Endodermal cell (in vitro differentiated cells): ENCODE measurements at regions not wholly inside any gene's neighbourhood (a gene's known extent, or its start where the extent isn't known, plus 50 kb on each side); places are given as distances from the start of the nearest gene placed in this dataset.

Source experiments
- DNase-seq: peaks from one replicate; pipeline ENCODE4 v3.0.0-alpha.2; 2017
- H3K27ac ChIP-seq: 2 replicates; pipeline ENCODE4 v1.5.1; 2013; ENCODE audit warnings: mild to moderate bottlenecking, low read depth, low read length, moderate library complexity
- H3K27me3 ChIP-seq: 2 replicates; pipeline ENCODE4 v1.6.1; 2013; ENCODE audit warnings: mild to moderate bottlenecking, low read length, moderate library complexity; ENCODE audit not compliant: insufficient read depth, control insufficient read depth, poor library complexity, severe bottlenecking
- H3K36me3 ChIP-seq: 2 replicates; pipeline ENCODE4 v1.7.0; 2013; ENCODE audit warnings: mild to moderate bottlenecking, low read length, moderate library complexity; ENCODE audit not compliant: control insufficient read depth, insufficient read depth
- H3K4me1 ChIP-seq: one replicate; pipeline ENCODE4 v1.7.0; 2013; ENCODE audit warnings: low read length; ENCODE audit not compliant: control insufficient read depth, insufficient read depth
- H3K4me3 ChIP-seq: 2 replicates; pipeline ENCODE4 v1.5.1; 2013; ENCODE audit warnings: mild to moderate bottlenecking, low read length, moderate library complexity
- H3K9ac ChIP-seq: 2 replicates; pipeline ENCODE4 v1.6.1; 2013; ENCODE audit warnings: mild to moderate bottlenecking, low read length, moderate library complexity; ENCODE audit not compliant: poor library complexity, severe bottlenecking; ENCODE audit errors: extremely low read depth
- H3K9me3 ChIP-seq: 2 replicates; pipeline ENCODE4 v1.6.1; 2013; ENCODE audit warnings: mild to moderate bottlenecking, low read length, moderate library complexity; ENCODE audit not compliant: control insufficient read depth
- H3K27ac Mint-ChIP-seq: 2 replicates; pipeline ENCODE4 v1.8.0; 2020; ENCODE audit warnings: mixed read lengths
- H3K27me3 Mint-ChIP-seq: 2 replicates; pipeline ENCODE4 v1.8.0; 2021; ENCODE audit warnings: mild to moderate bottlenecking, mixed read lengths; ENCODE audit not compliant: insufficient read depth
- H3K36me3 Mint-ChIP-seq: 2 replicates; pipeline ENCODE4 v1.8.0; 2020; ENCODE audit warnings: low read depth, mixed read lengths
- H3K4me1 Mint-ChIP-seq: 2 replicates; pipeline ENCODE4 v1.8.0; 2020; ENCODE audit warnings: mixed read lengths
- H3K4me3 Mint-ChIP-seq: 2 replicates; pipeline ENCODE4 v1.8.0; 2020; ENCODE audit warnings: mild to moderate bottlenecking, moderate library complexity, mixed read lengths
- H3K9me3 Mint-ChIP-seq: 2 replicates; pipeline ENCODE4 v1.8.0; 2020; ENCODE audit warnings: mild to moderate bottlenecking, mixed read lengths
- WGBS, 2 experiments: methylation state at CpG; one replicate each; pipeline versions ENCODE4 v1.1.5 to v1.1.7; 2013; ENCODE audit warnings: missing lambda C conversion rate in 2 of 2, mixed read lengths in 1 of 2; ENCODE audit not compliant: insufficient coverage in 1 of 2, insufficient read length in 1 of 2; 5-methylcytosine and 5-hydroxymethylcytosine counted together
- TF ChIP-seq, protein P1 (sequence below): fragments of 200-600 bp; sonication (generic); conservative IDR thresholded peaks from 2 replicates; pipeline ENCODE4 v1.5.0; 2021; ENCODE audit warnings: antibody characterized with exemption, mild to moderate bottlenecking

DNA sequence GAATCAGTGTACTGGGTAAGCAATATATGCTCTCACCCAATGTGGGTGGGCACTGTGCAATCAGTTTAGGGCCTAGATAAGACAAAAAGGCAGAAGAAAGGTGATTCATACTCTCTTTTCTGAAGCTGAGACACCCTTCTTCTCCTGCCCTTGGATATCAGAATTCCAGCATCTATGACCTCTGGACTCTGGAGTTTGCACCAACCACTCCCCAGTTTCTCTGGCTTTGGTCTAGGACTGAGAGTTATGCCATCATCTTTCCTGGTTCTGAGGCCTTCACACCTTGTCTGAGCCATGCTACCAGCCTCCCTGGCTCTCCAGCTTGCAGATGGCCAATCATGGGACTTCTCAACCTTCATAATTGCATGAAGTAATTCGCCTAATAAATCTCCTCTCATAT is 724.6 kb upstream of the TYRP1 start:
- H3K27ac Mint-ChIP-seq, result no peak overlapping the region
- no peaks in the 10 kb centered on the region for H3K4me1 ChIP-seq
- no peak overlapping the region for H3K9ac ChIP-seq
- no peaks in the 10 kb centered on the region for H3K9me3 Mint-ChIP-seq
- H3K27me3 Mint-ChIP-seq, result no peaks in the 10 kb centered on the region
- no peaks in the 10 kb centered on the region for H3K36me3 ChIP-seq
- H3K4me1 Mint-ChIP-seq, result no peaks in the 10 kb centered on the region
- no peaks in the 10 kb centered on the region for H3K9me3 ChIP-seq
- no peaks in the 10 kb centered on the region for H3K27me3 ChIP-seq
- H3K4me3 ChIP-seq, result no peak overlapping the region
- TF ChIP-seq, protein P1, sequence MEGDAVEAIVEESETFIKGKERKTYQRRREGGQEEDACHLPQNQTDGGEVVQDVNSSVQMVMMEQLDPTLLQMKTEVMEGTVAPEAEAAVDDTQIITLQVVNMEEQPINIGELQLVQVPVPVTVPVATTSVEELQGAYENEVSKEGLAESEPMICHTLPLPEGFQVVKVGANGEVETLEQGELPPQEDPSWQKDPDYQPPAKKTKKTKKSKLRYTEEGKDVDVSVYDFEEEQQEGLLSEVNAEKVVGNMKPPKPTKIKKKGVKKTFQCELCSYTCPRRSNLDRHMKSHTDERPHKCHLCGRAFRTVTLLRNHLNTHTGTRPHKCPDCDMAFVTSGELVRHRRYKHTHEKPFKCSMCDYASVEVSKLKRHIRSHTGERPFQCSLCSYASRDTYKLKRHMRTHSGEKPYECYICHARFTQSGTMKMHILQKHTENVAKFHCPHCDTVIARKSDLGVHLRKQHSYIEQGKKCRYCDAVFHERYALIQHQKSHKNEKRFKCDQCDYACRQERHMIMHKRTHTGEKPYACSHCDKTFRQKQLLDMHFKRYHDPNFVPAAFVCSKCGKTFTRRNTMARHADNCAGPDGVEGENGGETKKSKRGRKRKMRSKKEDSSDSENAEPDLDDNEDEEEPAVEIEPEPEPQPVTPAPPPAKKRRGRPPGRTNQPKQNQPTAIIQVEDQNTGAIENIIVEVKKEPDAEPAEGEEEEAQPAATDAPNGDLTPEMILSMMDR, result no peak
- 87 to 100% methylated on average over 1 of the region's 1 CpG for WGBS, 2 experiments
- H3K27ac ChIP-seq, result no peak overlapping the region
- H3K4me3 Mint-ChIP-seq, result no peak overlapping the region
- DNase-seq, result no peak
- H3K36me3 Mint-ChIP-seq, result no peaks in the 10 kb centered on the region

DNA sequence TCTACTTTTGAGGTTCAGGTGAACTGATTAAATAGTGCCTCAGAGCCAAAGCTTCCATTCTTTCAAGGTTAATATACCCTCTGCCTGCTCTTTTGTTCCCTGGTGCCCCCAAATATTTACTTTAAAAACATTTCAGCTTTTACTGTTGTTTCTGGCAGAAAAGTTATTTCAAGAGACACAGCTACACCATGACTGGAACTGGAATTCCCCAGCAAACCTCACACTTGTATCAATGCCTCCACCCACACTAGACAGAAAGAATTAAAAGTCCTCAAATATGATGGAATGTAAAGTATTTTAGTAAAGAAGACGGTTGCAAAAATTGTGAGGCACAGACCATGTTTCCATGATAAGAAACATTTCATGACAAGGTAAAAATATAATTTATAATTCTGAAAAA is 720.2 kb upstream of the TYRP1 start:
- Histone ChIP-seq H3K4me1 (no peaks in the 10 kb centered on the region), H3K27me3 (no peaks in the 10 kb centered on the region), H3K36me3 (no peaks in the 10 kb centered on the region), H3K9ac (no peak overlapping the region), H3K4me3 (no peak overlapping the region), H3K27ac (no peak overlapping the region), H3K9me3 (no peaks in the 10 kb centered on the region)
- Mint-ChIP-seq H3K9me3 (no peaks in the 10 kb centered on the region), H3K27me3 (no peaks in the 10 kb centered on the region), H3K36me3 (no peaks in the 10 kb centered on the region), H3K27ac (no peak overlapping the region), H3K4me3 (no peak overlapping the region), H3K4me1 (no peaks in the 10 kb centered on the region)
- TF ChIP-seq, protein P1, result no peak
- WGBS, 2 experiments, result 100% methylated on average over 1 of the region's 1 CpG; no CpG with 5 or more reads in 1 of the 2 experiments
- DNase-seq, result no peak

DNA sequence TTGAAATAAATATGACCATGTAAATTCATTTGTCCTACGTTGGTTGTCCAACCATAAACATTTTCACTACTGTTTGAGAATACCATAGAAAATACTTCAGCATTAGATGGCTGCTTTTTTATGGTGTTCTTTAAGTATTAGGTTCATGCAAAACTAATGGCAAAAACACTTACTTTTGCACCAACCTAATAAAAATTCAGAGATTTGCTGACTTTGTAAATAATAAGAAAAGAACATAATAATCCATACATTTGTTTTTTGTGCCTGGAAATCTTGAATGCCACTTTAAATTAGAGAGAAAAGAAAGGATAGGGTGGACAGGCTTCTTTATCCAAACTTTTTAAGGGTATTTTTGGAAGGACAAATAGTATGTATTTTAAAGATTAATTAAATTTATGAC is 719.7 kb upstream of the TYRP1 start:
- H3K27me3 Mint-ChIP-seq, result no peaks in the 10 kb centered on the region
- no peak for DNase-seq
- no peaks in the 10 kb centered on the region for H3K9me3 ChIP-seq
- no peak overlapping the region for H3K27ac ChIP-seq
- TF ChIP-seq, protein P1, result no peak
- WGBS, 2 experiments, result 100% methylated on average over 1 of the region's 1 CpG; no CpG with 5 or more reads in 1 of the 2 experiments
- no peak overlapping the region for H3K4me3 Mint-ChIP-seq
- H3K4me1 ChIP-seq, result no peaks in the 10 kb centered on the region
- H3K4me3 ChIP-seq, result no peak overlapping the region
- no peaks in the 10 kb centered on the region for H3K27me3 ChIP-seq
- no peak overlapping the region for H3K9ac ChIP-seq
- no peaks in the 10 kb centered on the region for H3K9me3 Mint-ChIP-seq
- H3K4me1 Mint-ChIP-seq, result peaks cover 2% of the 10 kb centered on the region
- H3K36me3 ChIP-seq, result no peaks in the 10 kb centered on the region
- H3K27ac Mint-ChIP-seq, result no peak overlapping the region
- no peaks in the 10 kb centered on the region for H3K36me3 Mint-ChIP-seq
